H1 (cell line): ENCODE measurements at regions not wholly inside any gene's neighbourhood (a gene's known extent, or its start where the extent isn't known, plus 50 kb on each side); places are given as distances from the start of the nearest gene placed in this dataset.

Source experiments
- GABPA ChIP-seq: IDR thresholded peaks from 2 replicates; pipeline ENCODE4 v1.6.1; 2011; ENCODE audit warnings: mild to moderate bottlenecking, low read length, moderate library complexity, borderline replicate concordance; ENCODE audit not compliant: insufficient read depth
- MAX ChIP-seq: IDR thresholded peaks from 2 replicates; pipeline ENCODE4 v1.6.1; 2012; ENCODE audit warnings: inconsistent platforms
- RXRA ChIP-seq: IDR thresholded peaks from 2 replicates; pipeline ENCODE4 v1.6.1; 2011; ENCODE audit warnings: low read depth, mild to moderate bottlenecking, low read length, moderate library complexity; ENCODE audit not compliant: insufficient read depth

- TF ChIP-seq GABPA (no peak), MAX (no peak), RXRA (no peak)
These were observed 1278.0 kb upstream of the CNTN5 start for GRCh38 chr11:97742717-97743116.
